GM19463 (cell line): ENCODE measurements at regions not wholly inside any gene's neighbourhood (a gene's known extent, or its start where the extent isn't known, plus 50 kb on each side); places are given as distances from the start of the nearest gene placed in this dataset.
"Not testable (repeated sequence)": the region's sequence is repeated elsewhere in the genome, so short reads cannot be mapped to it uniquely, and the experiment has no call there.

Experiments used
- ATAC-seq: cut with Tn5 transposase; IDR thresholded peaks from one replicate; pipeline ENCODE4 v1.9.1; 2021; ENCODE audit warnings: mild to moderate bottlenecking, moderate library complexity; ENCODE audit not compliant: unreplicated experiment

DNA sequence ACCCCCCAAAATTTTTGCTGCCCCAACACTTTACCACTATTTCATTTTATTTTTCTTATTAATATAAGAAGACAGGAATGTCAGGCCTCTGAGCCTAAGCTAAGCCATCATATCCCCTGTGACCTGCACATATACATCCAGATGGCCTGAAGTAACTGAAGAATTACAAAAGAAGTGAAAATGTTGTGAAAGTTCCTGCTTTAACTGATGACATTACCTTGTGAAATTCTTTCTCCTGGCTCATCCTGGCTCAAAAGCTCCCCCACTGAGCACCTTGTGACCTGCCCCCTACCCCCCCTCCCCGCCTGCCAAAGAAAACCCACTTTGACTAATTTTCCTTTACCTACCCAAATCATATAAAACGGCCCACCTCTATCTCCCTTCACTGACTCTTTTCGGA, 200.3 kb upstream of the FKBP1C start:
- not testable (repeated sequence) for ATAC-seq

DNA sequence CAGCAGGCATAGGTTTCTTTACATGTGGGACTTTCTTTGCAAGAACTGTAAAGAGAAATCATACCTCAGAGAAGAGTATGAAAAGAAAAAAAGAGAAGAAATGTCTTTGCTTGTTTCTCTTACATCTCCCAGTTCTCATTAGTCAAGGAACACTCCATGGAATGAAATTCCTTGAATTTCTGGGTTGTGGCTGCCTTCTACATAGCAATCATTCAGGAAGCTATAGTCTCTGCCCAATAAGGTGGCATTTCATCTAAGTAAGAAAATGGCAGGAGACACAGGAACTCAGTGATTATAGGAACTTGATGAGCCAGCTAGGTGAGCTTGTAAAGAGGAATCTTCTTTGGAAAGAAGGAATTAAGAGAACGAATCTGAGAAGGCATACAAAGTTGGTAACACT, 197.0 kb upstream of the FKBP1C start:
- no peak for ATAC-seq

DNA sequence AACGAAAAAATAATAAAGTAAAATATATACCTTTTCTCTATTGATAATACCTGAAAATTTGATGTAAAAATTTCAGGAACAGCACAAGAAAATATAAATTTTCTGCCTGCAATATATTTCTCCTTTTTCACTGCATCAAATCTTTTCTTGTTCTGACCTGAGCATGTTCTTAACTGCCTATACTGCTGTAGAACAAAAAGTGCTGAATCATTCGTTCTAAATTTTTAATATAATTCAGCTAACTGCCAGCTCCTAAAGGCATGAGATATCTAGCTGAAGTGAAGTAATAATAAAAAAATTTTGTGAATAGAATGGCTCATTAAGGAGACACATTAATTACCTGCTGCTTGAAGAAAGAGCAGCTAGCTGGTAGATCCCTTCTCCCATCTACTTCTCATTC, 188.6 kb upstream of the FKBP1C start:
- ATAC-seq: no peak

DNA sequence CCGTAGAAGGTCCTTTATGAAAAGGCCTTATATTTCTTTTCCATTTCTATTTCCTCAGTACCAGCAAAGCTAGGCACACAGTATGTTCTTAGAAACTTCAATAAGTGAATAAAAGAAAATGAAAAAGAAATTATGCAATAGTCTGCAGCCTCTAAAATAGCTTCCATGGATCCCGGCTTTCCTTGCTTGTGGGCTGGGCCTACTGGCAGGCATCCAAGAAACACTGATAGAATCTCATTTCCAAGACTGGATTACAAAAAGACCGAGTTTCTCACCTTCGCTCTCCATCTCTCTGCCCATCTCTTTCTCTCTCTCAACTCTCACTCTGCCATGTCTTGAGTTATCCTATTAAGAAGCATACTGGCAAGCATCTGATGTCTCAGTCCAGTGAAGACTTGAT, 187.5 kb upstream of the FKBP1C start:
- ATAC-seq: no peak

DNA sequence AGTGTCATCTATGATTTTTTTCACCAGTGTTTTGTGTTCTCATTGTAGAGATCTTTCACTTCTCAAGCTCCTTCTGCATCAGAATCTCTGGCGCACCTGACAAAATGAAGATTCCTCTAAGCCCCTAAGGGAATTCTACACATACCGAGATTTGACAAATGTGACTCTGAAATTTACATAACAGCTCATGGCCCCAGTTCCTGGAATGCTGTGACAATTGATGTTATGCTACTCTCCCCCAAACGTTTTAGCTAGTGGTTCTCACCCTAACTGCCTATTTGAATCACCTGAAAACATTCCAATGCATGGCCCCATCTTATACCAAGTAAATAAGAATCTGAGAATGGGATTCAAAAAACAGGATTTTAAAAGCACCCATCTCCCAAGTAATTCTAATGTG, 162.1 kb upstream of the FKBP1C start:
- no peak for ATAC-seq

DNA sequence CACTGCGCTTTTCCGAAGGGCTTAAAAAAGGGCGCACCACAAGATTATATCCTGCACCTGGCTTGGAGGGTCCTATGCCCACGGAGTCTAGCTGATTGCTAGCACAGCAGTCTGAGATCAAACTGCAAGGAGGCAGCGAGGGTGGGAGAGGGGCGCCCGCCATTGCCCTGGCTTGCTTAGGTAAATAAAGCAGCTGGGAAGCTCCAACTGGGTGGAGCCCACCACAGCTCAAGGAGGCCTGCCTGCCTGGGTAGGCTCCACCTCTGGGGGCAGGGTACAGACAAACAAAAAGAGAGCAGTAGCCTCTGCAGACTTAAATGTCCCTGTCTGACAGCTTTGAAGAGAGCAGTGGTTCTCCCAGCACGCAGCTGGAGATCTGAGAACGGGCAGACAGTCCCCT, 158.1 kb upstream of the FKBP1C start:
- not testable (repeated sequence) for ATAC-seq

DNA sequence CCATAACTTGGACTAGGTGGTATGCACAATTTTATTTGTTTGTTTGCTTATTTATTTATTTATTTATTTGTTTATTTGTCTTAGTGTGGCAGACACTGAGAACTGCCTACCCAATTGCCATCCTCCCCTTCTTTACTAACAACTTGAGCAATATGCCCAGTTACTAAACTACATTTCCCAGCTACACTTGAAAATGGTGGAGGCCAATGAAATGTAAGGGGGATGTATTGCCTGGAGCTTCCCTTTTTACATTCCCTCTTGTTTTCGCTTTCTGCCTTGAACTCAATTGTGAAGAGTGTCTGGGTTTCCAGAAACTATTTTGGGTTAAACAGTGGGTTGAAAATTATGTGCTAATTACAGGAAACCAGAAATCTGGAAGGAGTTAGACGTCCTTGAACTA, 152.7 kb upstream of the FKBP1C start:
- ATAC-seq: no peak

DNA sequence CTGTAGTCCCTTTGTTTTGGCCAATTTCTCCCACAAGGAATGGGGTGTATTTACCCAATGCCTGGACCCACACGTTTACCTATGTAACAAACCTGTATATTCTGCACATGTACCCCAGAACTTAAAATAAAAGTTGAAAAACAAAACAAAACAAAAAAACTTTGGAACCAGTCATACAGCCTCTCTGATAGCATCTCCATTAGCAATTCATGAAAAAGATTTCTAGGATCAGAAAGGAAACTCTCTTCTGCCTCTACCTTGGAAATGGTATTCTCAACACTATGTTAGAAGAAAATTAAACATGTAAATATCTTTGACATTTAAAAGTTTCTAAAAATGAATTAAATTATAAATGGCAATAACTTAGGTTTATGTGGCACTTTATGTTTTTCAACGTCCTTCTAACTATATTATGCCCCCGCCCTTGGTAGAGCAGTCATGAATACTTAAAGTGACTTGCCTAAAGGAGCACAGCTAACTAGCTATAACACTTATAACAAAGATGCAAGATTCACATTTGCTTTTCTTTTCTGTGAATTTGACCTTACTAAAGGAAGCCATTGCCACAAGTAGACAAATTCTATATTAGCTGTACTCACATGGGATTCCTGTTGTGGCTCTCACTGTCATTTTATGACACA, 147.5 kb upstream of the FKBP1C start:
- no peak for ATAC-seq

DNA sequence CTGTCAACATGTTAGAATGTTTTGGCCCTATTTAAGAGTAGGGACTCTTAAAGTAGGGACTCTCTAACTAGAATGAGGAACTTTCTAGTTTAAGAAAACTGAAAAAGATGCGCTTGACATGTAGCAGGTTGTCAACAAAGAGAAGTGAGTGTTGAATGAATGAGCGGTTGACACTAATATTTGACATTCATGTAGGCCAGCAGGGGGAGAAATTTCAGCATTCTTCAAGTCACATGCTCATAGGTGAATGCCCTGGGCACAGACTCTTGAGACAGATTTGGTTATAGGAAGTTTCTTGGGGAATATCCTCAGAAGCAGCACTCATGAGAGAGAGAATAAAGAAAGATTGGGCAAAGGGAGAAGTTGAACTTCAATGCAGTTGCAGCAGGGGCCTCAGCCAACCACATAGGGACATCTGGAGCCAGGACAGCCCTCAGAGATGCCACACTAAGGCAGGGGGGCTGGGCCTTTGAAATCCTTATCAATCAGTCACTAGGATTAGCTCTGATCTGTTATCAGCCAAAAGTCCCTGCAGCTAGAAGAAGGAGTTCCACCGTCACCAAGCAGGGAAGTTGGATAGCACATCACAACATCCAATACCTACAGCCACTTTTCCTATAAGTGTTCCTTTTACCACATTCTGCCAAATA, 145.1 kb upstream of the FKBP1C start:
- ATAC-seq: peak; percentile 73

DNA sequence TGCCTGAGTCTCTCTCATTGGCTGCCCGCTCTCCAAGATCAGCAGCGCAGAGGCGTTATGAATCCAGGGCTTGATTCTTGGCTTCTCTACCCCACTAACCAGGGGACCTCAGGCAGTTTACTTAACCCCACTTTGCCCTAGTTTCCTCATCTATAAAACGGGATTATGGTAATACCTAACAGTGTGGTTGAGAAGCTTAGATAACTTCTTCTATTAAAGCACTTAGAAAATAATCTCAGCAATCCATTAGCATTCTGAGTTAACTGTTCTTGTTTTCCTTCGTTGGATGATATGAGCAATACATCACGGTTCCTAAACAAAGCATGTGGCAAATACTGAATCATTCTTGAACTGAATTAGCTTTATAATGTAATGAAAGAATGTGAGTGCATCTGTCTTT, 116.3 kb upstream of the FKBP1C start:
- ATAC-seq: no peak

DNA sequence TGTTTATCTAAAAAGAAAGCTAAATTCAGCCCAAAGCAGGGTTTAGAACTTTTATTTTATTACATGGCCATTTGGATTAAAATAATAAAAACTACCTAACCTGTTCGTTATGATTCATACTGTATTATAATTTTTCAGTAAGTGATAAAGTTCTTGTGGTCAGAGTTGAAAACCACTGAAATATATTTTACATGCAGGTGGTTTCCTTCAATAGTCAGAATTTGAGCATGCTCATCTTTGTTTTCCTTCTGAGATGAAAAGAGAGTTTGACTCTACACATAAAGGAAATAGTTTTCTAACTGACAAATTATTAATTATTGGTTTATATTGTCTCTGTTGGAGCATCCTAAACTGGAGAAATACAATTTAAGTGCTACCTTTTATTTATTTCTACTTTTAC, 114.0 kb upstream of the FKBP1C start:
- peak; percentile 53 for ATAC-seq

DNA sequence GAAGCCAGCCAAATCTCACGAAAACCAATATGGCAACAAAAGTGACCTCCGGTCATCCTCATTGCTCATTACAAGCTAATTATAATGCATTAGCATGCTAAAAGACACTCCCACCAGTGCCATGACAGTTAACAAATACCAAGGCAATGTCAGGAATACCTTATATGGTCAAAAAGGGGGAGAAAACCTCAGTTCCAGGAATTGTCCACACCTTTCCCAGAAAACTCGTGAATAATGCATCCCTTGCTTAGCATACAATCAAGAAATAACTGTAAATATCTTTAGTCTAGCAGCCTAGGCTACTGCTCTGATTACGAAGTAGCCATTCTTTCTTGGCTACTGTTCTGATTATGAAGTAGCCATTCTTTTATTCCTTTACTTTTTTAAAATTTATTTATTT, 112.5 kb upstream of the FKBP1C start:
- ATAC-seq: no peak

DNA sequence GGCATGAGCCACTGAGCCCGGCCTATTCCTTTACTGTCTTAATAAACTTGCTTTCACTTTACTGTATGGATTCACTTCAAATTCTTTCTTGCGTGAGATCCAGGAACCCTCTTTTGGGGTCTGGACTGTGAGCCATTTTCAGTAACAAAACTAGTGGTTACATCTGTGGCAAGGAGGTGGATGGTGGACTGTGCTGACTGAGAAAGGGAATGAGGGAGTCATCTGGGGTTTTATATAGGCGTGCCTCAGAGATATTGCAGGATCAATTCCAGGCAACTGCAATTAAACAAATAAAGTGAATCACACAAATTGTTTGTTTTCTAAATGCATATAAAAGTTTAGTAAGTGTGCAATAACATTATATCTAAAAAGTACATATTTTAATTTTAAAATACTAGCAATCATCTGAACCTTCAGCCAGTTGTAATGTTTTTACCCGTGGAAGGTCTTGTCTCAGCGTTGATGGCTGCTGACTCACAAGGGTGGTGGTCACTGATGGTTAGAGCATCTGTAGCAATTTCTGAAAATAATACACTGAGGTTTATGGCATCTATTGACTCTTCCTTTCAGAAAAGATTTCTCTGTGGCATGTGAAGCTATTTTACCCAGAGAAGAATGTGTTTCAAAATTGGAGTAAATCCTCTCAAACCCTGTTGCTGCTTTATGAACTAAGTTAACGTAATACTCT, 111.4 kb upstream of the FKBP1C start:
- no peak for ATAC-seq

DNA sequence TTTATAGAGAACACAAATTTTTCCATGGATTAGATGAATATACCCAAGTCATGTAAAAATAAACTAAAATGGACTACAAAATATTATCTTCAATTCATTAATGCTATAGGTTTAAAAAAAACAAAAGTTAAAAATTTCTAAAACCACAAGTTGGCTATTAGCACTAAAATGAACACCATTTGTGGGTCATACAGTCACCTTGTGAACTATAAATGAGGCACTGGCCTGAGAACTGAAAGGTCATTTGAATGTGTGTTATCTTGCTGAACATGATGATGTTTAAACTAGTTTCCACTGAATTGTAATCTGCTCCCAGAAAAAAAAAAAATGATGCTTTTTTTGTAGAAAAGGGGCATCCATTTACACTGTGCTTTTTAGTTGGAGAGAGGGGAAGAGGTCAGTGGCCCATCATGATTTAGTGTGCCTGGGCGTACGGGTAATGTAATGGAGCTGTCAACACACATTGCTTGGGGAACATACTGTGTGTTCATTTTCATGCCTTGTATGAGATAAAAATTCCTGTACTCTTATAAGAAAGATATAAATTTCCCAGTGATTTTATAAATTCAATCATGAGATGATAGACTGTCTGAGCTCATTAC, 96.6 kb upstream of the FKBP1C start:
- ATAC-seq: peak; percentile 95

DNA sequence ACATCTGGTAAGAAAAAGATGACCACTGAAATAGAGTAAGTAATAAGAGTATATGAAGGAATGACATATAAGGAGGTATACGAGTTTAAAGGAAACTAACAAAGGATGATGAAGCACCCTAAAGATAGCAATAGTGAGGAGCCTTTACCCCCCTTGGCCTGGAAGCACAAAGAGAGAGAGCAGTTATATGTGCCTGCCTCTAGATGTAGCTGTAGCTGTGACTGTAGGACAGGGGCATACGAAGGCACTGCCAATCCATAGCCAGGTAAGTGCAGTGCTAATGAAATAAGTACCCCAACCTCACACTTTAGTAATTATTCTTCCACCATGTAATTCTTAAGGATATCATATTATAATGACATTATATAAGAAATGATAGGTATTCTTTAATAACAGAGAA, 90.1 kb upstream of the FKBP1C start:
- peak; percentile 54 for ATAC-seq

DNA sequence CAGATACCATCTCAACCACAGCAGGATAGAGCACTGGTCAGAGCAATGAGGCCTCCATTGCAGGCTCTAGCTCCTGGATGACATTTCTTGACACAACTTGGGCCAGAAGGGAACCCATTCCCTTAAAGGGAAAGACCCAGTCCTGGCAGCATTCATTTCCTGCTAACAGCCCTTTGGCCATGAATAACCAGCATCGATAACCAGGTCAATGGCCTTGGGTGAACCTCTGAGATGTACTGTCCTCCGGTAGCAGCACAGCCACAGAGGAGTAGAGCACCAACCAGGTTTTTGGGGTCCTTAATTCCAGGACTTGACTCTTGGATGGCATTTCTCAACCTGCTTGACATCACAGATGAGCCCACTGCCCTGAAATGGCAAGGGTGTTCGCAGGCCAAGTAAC, 71.2 kb upstream of the FKBP1C start:
- ATAC-seq: no peak

DNA sequence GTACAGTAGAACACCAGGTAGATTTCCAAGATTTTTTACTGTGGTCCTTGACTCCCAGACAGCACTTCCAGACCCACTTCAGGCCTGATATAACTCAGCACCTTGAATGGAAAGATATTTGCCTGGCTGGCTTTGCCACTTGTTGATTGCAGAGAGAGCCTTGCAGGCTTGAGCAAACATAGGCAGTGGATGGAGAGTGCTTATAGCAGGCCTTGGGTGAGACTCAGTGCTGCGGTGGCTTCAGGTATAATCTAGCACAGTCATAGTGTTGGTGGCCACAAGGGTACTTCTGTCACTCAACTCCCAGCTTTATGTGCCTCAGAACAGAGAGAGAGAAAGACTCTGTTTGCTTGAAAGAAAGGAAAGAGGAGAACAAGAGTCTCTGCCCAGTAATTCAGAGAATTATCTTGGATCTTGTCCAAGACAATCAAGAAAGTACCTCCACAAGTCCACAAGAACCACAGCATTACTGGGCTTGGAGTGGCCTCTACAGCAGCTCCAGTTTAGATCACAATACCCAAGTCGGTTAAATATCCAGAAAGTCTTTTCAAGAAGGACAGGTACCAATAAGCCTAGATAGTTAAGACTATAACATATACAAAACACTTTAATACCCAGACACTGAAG, 70.5 kb upstream of the FKBP1C start:
- ATAC-seq: no peak

DNA sequence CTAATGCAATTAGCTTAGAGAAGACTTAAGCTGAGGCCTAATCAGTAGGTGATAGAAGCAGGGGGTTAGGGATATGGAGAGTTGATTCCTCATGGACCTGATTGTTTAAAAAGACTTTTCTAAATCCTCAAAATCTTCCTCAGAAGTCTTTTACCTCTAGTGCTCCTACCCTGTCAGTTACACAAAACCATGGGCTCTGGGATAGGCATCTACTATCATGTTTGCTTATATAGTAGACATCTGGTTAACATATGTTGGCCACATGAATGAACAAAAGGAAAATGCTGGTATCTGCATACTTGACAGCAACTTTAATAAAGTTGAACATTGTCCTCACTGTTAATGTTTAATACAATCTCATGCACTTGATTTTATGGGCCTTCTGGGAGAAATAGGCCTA, 61.5 kb upstream of the FKBP1C start:
- ATAC-seq: no peak

DNA sequence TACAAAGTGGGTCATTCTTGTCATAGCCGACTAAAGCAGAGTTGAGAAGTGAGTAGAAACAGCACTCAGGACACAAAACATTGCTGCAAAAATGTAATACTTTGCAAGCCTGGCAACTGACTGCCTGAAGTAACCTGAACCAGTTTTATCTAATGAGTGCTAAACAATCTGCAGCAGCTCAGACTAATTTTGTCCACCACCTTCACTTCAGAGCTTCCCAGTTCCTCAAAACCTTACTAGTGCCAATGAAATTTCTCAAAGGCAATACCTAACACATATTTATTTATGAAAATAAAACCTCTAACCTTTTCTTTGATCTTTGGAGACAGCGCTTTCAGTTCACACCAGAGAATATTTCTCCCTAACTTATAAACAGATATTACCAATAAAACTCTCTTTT, 56.7 kb upstream of the FKBP1C start:
- no peak for ATAC-seq
